ENCODE measurements at regions not wholly inside any gene's neighbourhood (a gene's known extent, or its start where the extent isn't known, plus 50 kb on each side); places are given as distances from the start of the nearest gene placed in this dataset.

GRCh38 chr5:56515011-56515410, 281.9 kb upstream of the ANKRD55 start:
- Histone ChIP-seq H3K36me3 (no peaks in the 10 kb centered on the region), H3K9me3 (no peaks in the 10 kb centered on the region), H3K27me3 (no peaks in the 10 kb centered on the region), H3K4me1 (peaks cover 0 to 19% (median 2%) of the 10 kb centered on the region in 4 donors), H3K4me3 (no peak overlapping the region), H3K27ac (no peak overlapping the region)
- TF ChIP-seq POLR2A (IDR thresholded peaks at IDR 0.05) (no peak), CTCF (IDR thresholded peaks at IDR 0.05) (no peak)
- no peak for DNase-seq

GRCh38 chr5:56514245-56514644, 281.1 kb upstream of the ANKRD55 start:
- no peak overlapping the region for H3K27ac ChIP-seq
- peaks cover 0 to 19% (median 2%) of the 10 kb centered on the region in 4 donors for H3K4me1 ChIP-seq
- TF ChIP-seq POLR2A (IDR thresholded peaks at IDR 0.05) (no peak), CTCF (IDR thresholded peaks at IDR 0.05) (no peak)
- H3K36me3 ChIP-seq: no peaks in the 10 kb centered on the region
- H3K4me3 ChIP-seq: no peak overlapping the region
- H3K9me3 ChIP-seq: no peaks in the 10 kb centered on the region
- no peaks in the 10 kb centered on the region for H3K27me3 ChIP-seq
- no peak for DNase-seq

- no peak for DNase-seq
- no peak for TF ChIP-seq CTCF (IDR thresholded peaks at IDR 0.05)
- no peak for TF ChIP-seq POLR2A (IDR thresholded peaks at IDR 0.05)
- H3K4me1 ChIP-seq: peaks cover 0 to 19% (median 2%) of the 10 kb centered on the region in 4 donors
These were observed 280.0 kb upstream of the ANKRD55 start for GRCh38 chr5:56513141-56513540.

GRCh38 chr5:56512313-56512996, 279.3 kb upstream of the ANKRD55 start:
- H3K4me1 ChIP-seq: peaks cover 0 to 19% (median 2%) of the 10 kb centered on the region in 4 donors
- TF ChIP-seq POLR2A (IDR thresholded peaks at IDR 0.05) (no peak), CTCF (IDR thresholded peaks at IDR 0.05) (no peak)
- no peak overlapping the region for H3K4me3 ChIP-seq
- H3K9me3 ChIP-seq: no peaks in the 10 kb centered on the region
- H3K27me3 ChIP-seq: no peaks in the 10 kb centered on the region
- no peaks in the 10 kb centered on the region for H3K36me3 ChIP-seq
- no peak overlapping the region for H3K27ac ChIP-seq
- no peak for DNase-seq

More at GRCh38 chr5:56513141-56513540, 280.0 kb upstream of the ANKRD55 start:
- Histone ChIP-seq H3K4me3 (no peak overlapping the region), H3K27ac (no peak overlapping the region), H3K27me3 (no peaks in the 10 kb centered on the region), H3K9me3 (no peaks in the 10 kb centered on the region), H3K36me3 (no peaks in the 10 kb centered on the region)

- Histone ChIP-seq H3K4me1 (peaks cover 0 to 15% (median 0%) of the 10 kb centered on the region in 4 donors), H3K9me3 (no peaks in the 10 kb centered on the region), H3K4me3 (no peak overlapping the region), H3K36me3 (no peaks in the 10 kb centered on the region), H3K27me3 (no peaks in the 10 kb centered on the region), H3K27ac (no peak overlapping the region)
- TF ChIP-seq POLR2A (IDR thresholded peaks at IDR 0.05) (no peak), CTCF (IDR thresholded peaks at IDR 0.05) (no peak)
- DNase-seq: no peak
These were observed 278.3 kb upstream of the ANKRD55 start for GRCh38 chr5:56511326-56511841.
